Psoas muscle (tissue), 7 donors: ENCODE measurements at regions not wholly inside any gene's neighbourhood (a gene's known extent, or its start where the extent isn't known, plus 50 kb on each side); places are given as distances from the start of the nearest gene placed in this dataset.
A peak's percentile ranks its signal among the peaks of the same experiment; 100 is the strongest.

Source experiments
- ATAC-seq, 4 donors: fragments of 200-7000 bp; cut with Tn5 transposase; one replicate each; pipeline ENCODE4 v1.9.1; 2020; ENCODE audit warnings: moderate library complexity in 3 of 4, mild to moderate bottlenecking in 2 of 4
- DNase-seq, 2 donors: peaks; one replicate each; pipeline ENCODE4 v3.0.0-alpha.2; 2020
- H3K27ac ChIP-seq: fragments of 200-600 bp; one replicate; pipeline ENCODE4 v1.8.0; 2022
- H3K27me3 ChIP-seq, 3 donors: fragments of 200-600 bp in 1 of 3; one replicate each; pipeline versions ENCODE4 v1.6.1 to v1.8.0; 2013 to 2022; ENCODE audit warnings: low read length in 2 of 3, mild to moderate bottlenecking in 2 of 3, moderate library complexity in 1 of 3; ENCODE audit not compliant: insufficient read depth in 3 of 3
- H3K36me3 ChIP-seq, 2 donors: fragments of 200-600 bp in 1 of 2; one replicate each; pipeline versions ENCODE4 v1.6.1 to v1.8.0; 2013 to 2022; ENCODE audit warnings: low read depth in 1 of 2, mild to moderate bottlenecking in 1 of 2, moderate library complexity in 1 of 2; ENCODE audit not compliant: insufficient read depth in 1 of 2
- H3K4me1 ChIP-seq: fragments of 200-600 bp; one replicate; pipeline ENCODE4 v1.8.0; 2022
- H3K4me3 ChIP-seq: fragments of 200-600 bp; one replicate; pipeline ENCODE4 v1.8.0; 2022; ENCODE audit warnings: mild to moderate bottlenecking
- H3K9me3 ChIP-seq: fragments of 200-600 bp; one replicate; pipeline ENCODE4 v1.8.0; 2022
- WGBS, 3 donors: extraction: QIAGEN DNeasy Blood & Tissue Kit; methylation state at CpG; one replicate each; pipeline versions ENCODE4 v1.1.6 to v1.1.7; 2013; 5-methylcytosine and 5-hydroxymethylcytosine counted together
- intact Hi-C, 2 donors: fragments of 100-400 bp; cut with DNase I; formaldehyde crosslinking; loops; one replicate each; pipeline versions ENCODE4 v1.11.0 to v1.14.2; 2022
- TF ChIP-seq, protein P1 (sequence below): fragments of 200-600 bp; IDR thresholded peaks from one replicate; pipeline ENCODE4 v1.8.0; 2022; ENCODE audit warnings: antibody characterized with exemption
- donor health status: healthy with polysubstance abuse.
- donor health status: DM: no; HTN: no; CAD: no; lungs with moderate emphysema.
- donor health status: Bipolar disorder and iron deficiency.
- donor health status: healthy.
- donor health status: DM: yes; HTN: yes; CAD: no.
- donor health status: DM: no; HTN: no; CAD: no.
- donor health status: DM: yes; HTN: yes; CAD: no.

DNA sequence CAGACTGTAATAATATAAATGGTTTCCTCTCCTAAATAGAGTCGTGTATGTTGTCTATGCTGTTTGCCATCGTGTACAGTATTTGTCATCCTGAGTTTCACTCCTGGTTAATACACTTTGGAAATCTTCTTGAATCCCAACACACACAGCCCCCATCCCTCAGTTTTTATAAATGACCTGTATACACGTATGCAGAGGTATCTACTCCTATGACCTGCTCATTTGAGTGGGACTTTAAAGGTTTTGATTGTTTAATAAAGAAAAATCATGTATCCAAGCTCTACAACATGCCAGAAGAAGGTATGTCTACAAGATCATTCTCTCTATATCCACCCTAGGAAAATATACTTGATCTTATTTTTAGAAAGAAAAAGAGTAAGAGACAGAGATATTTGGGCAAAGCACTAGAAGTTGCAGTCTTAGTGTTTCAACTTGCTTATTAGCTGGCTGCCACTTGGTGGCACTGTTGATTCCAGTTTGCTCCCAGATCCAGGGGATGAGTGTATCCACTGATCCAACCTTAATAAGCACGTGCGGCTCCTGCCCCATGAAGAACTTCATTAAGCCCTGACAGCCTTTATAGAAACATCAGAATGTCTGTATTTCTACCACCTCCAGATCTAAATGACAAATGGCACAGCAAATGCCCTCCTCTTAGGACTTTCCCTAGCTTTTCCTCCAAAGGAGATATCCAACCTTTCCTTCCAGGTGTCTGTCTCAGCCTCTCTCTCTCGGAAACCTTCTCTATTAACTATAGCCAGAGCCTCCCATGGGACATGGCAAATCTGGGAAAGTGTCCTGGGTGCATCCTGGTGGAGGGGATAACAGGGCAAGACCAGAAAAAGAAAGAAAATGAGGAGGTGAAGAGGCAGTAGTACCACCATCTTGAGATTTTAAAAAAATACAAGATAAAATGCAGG is 181.6 kb upstream of the NEBL start:
- no peaks in the 10 kb centered on the region for H3K9me3 ChIP-seq
- ATAC-seq (peak; percentile 44 to 72 (median 60)), DNase-seq (peak; percentile 27 to 51)
- H3K27me3 ChIP-seq = peaks cover 0 to 2% (median 0%) of the 10 kb centered on the region in 3 donors
- no peak overlapping the region for H3K4me3 ChIP-seq
- H3K4me1 ChIP-seq = no peaks in the 10 kb centered on the region
- 37 to 46% (median 45%) methylated on average over 6 of the region's 6 CpGs for WGBS, 3 donors
- no peak overlapping the region for H3K27ac ChIP-seq
- H3K36me3 ChIP-seq = no peaks in the 10 kb centered on the region
- intact Hi-C loops = loop anchor here in 1 of 2 donors (5.0 kb wide), 1 partner anchor 189 kb away; no protein-coding TSS in a partner anchor
- TF ChIP-seq, protein P1, sequence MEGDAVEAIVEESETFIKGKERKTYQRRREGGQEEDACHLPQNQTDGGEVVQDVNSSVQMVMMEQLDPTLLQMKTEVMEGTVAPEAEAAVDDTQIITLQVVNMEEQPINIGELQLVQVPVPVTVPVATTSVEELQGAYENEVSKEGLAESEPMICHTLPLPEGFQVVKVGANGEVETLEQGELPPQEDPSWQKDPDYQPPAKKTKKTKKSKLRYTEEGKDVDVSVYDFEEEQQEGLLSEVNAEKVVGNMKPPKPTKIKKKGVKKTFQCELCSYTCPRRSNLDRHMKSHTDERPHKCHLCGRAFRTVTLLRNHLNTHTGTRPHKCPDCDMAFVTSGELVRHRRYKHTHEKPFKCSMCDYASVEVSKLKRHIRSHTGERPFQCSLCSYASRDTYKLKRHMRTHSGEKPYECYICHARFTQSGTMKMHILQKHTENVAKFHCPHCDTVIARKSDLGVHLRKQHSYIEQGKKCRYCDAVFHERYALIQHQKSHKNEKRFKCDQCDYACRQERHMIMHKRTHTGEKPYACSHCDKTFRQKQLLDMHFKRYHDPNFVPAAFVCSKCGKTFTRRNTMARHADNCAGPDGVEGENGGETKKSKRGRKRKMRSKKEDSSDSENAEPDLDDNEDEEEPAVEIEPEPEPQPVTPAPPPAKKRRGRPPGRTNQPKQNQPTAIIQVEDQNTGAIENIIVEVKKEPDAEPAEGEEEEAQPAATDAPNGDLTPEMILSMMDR = peak; percentile 74

DNA sequence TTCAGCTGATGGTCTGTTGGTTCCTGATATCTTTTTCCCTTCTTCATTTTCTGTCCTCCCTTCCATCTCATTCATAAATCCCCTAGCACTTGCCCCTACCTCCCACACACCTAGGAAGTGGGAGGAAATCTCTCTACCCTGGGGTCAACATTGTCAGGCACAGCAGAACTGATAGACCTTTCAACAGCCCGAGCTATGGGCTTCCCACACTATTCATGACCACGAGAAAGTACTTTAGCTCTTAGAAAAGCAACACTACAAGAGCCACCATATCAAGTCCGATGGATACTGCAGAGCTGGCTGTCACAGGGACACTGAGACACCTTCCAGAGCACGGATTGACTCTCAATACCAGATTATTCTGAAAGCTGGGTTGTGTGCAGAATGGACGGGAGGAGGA is 180.6 kb upstream of the NEBL start:
- TF ChIP-seq, protein P1 = no peak
- H3K9me3 ChIP-seq = no peaks in the 10 kb centered on the region
- H3K4me3 ChIP-seq = no peak overlapping the region
- H3K4me1 ChIP-seq = no peaks in the 10 kb centered on the region
- intact Hi-C loops = loop anchor here in 1 of 2 donors (5.0 kb wide), 1 partner anchor 190 kb away; no protein-coding TSS in a partner anchor
- 65 to 76% (median 73%) methylated on average over 5 of the region's 5 CpGs for WGBS, 3 donors
- H3K36me3 ChIP-seq = no peaks in the 10 kb centered on the region
- peaks cover 0 to 2% (median 0%) of the 10 kb centered on the region in 3 donors for H3K27me3 ChIP-seq
- DNase-seq (no peak), ATAC-seq (no peak)
- H3K27ac ChIP-seq = no peak overlapping the region

- Histone ChIP-seq H3K4me3 (no peak overlapping the region), H3K4me1 (no peaks in the 10 kb centered on the region), H3K36me3 (no peaks in the 10 kb centered on the region), H3K9me3 (no peaks in the 10 kb centered on the region), H3K27me3 (no peaks in the 10 kb centered on the region), H3K27ac (no peak overlapping the region)
- 78 to 84% (median 80%) methylated on average over 4 of the region's 4 CpGs for WGBS, 3 donors
- DNase-seq = no peak
- TF ChIP-seq, protein P1 = no peak
- no peak for ATAC-seq
- intact Hi-C loops = loop anchor here in 1 of 2 donors (5.0 kb wide), 1 partner anchor 191 kb away; no protein-coding TSS in a partner anchor
Observed at GRCh38 chr10:21076381-21076780, 179.3 kb upstream of the NEBL start.

- WGBS, 3 donors = 85 to 88% (median 86%) methylated on average over 6 of the region's 6 CpGs
- no peak for DNase-seq
- Histone ChIP-seq H3K27me3 (no peaks in the 10 kb centered on the region), H3K4me3 (no peak overlapping the region), H3K36me3 (no peaks in the 10 kb centered on the region), H3K27ac (no peak overlapping the region), H3K9me3 (no peaks in the 10 kb centered on the region), H3K4me1 (no peaks in the 10 kb centered on the region)
- ATAC-seq = no peak
- TF ChIP-seq, protein P1 = no peak
- intact Hi-C loops = loop anchor here in 1 of 2 donors (5.0 kb wide), 1 partner anchor 191 kb away; no protein-coding TSS in a partner anchor
Observed at GRCh38 chr10:21075880-21076279, 178.8 kb upstream of the NEBL start.
